ENCODE measurements at regions not wholly inside any gene's neighbourhood (a gene's known extent, or its start where the extent isn't known, plus 50 kb on each side); places are given as distances from the start of the nearest gene placed in this dataset.

DNA sequence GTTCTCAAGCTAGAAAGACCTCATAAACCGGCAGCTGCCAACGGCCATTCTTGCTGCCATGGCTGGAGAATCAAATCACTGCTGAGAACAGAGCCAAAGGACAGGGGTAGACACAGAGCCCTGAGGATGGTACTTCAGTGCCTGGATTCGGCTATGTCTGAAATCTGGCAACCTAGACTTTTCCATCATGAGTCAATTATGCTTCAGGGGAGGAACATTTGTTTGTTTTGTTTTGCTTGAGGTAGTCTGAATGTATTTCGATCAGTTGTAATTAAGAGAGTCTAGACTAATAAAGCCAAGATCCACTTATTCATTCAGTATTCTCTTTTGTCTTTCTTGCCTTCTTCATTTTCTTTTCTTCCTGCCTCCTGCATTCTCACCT, 122.8 kb upstream of the SH3BP4 start:
- FAIRE-seq (no peak), DNase-seq (ENCODE audit: low read depth in 1 of 2, low spot score in 2 of 2) (no peak)
- Histone ChIP-seq H3K14ac (ENCODE audit: insufficient read length) (no peak overlapping the region), H2BK120ac (replicated peaks; ENCODE audit: low read depth, low read length) (no peak overlapping the region), H3K23ac (ENCODE audit: insufficient read length) (no peak overlapping the region), H3K27me3 (replicated peaks in 1 of 4; ENCODE audit: control insufficient read depth in 3 of 4, extremely low read depth in 1 of 4, insufficient read depth in 3 of 4, low read length in 3 of 4) (no peaks in the 10 kb centered on the region), H4K8ac (ENCODE audit: extremely low read depth, insufficient read depth, low read length) (no peak overlapping the region), H3K18ac (ENCODE audit: extremely low read depth, low read length) (no peak overlapping the region), H2AFZ (ENCODE audit: low read length) (no peak overlapping the region), H2BK20ac (ENCODE audit: low read length) (no peak overlapping the region), H3K79me2 (ENCODE audit: control insufficient read depth in 1 of 2, insufficient read depth in 2 of 2, low read length in 2 of 2) (no peaks in the 10 kb centered on the region), H3K4me1 (replicated peaks in 1 of 4; ENCODE audit: control insufficient read depth in 3 of 4, insufficient read depth in 4 of 4, low read length in 3 of 4) (no peaks in the 10 kb centered on the region; a peak in 1 of 7 replicates), H3K9me3 (ENCODE audit: insufficient read depth in 2 of 2, low read depth in 1 of 2, low read length in 1 of 2) (no peaks in the 10 kb centered on the region), H2AK5ac (ENCODE audit: low read depth, low read length) (no peak overlapping the region), H4K5ac (ENCODE audit: insufficient read length, low read depth, low read length) (no peak overlapping the region), H3K36me3 (ENCODE audit: control insufficient read depth in 2 of 4, insufficient read depth in 4 of 4, low read length in 3 of 4) (no peaks in the 10 kb centered on the region), H3K9ac (replicated peaks in 1 of 4; ENCODE audit: extremely low read depth in 1 of 4, low read depth in 3 of 4, low read length in 3 of 4) (no peak overlapping the region), H3K56ac (replicated peaks; ENCODE audit: insufficient read length, low read depth, low read length) (no peak overlapping the region), H3K79me1 (ENCODE audit: low read depth, low read length) (no peaks in the 10 kb centered on the region), H3K4ac (replicated peaks; ENCODE audit: insufficient read length, low read depth, low read length) (no peak overlapping the region), H3K23me2 (ENCODE audit: low read depth, low read length) (no peaks in the 10 kb centered on the region), H4K20me1 (replicated peaks in 1 of 2; ENCODE audit: control insufficient read depth in 1 of 2, insufficient read depth in 2 of 2, low read length in 2 of 2) (no peaks in the 10 kb centered on the region), H2BK15ac (ENCODE audit: low read length) (no peak overlapping the region), H3K27ac (ENCODE audit: low read depth, low read length) (no peak overlapping the region), H3K4me3 (ENCODE audit: extremely low read depth in 1 of 4, insufficient read depth in 2 of 4, low read depth in 3 of 4, low read length in 4 of 4) (no peak overlapping the region), H4K91ac (replicated peaks; ENCODE audit: insufficient read length, low read length) (no peak overlapping the region), H3K4me2 (ENCODE audit: insufficient read depth in 1 of 2, low read depth in 2 of 2, low read length in 2 of 2) (no peak overlapping the region), H2BK12ac (ENCODE audit: low read depth, low read length) (no peak overlapping the region), H2BK5ac (ENCODE audit: low read depth, low read length) (no peak overlapping the region)
- POLR2A ChIA-PET (ENCODE audit: partially characterized antibody): no interaction called here
- CTCF ChIA-PET (ENCODE audit: partially characterized antibody): interaction anchor here (1.0 kb wide), 1 partner anchor 78 kb away, joined by 5 read pairs; no protein-coding TSS in a partner anchor
- WGBS, 2 experiments (ENCODE audit: extremely low coverage in 1 of 2, insufficient coverage in 1 of 2, insufficient read length in 1 of 2, insufficient replicate concordance in 2 of 2, low coverage in 1 of 2, low lambda C conversion rate in 2 of 2, missing lambda C conversion rate in 1 of 2): 87% methylated on average over 4 of the region's 4 CpGs; no CpG with 5 or more reads in 1 of the 2 experiments
- no peak for TF ChIP-seq SAP30 (IDR thresholded peaks at IDR 0.05; ENCODE audit: insufficient read depth, insufficient replicate concordance, low read length)
- no peak for TF ChIP-seq KDM4A (IDR thresholded peaks at IDR 0.05; ENCODE audit: low read depth, low read length, severe bottlenecking)
- no peak for TF ChIP-seq CTBP2 (IDR thresholded peaks at IDR 0.05; ENCODE audit: borderline replicate concordance, insufficient read depth, insufficient read length, low read length)
- TF ChIP-seq EP300 (IDR thresholded peaks at IDR 0.05; ENCODE audit: borderline replicate concordance in 1 of 2, low read depth in 2 of 2, low read length in 2 of 2): no peak
- no peak for TF ChIP-seq SIN3A (conservative IDR thresholded peaks at IDR 0.05 in 1 of 2, IDR thresholded peaks at IDR 0.05 in 1 of 2; ENCODE audit: low read depth in 1 of 2, low read length in 2 of 2)
- no peak for TF ChIP-seq TCF12 (IDR thresholded peaks at IDR 0.05; ENCODE audit: low read depth, low read length)
- no peak for TF ChIP-seq HDAC2 (IDR thresholded peaks at IDR 0.05; ENCODE audit: borderline replicate concordance in 1 of 2, low read depth in 2 of 2, low read length in 2 of 2)
- TF ChIP-seq BACH1 (IDR thresholded peaks at IDR 0.05; ENCODE audit: low read length): no peak
- TF ChIP-seq CHD1 (IDR thresholded peaks at IDR 0.05; ENCODE audit: low read depth, low read length): no peak
- TF ChIP-seq HDAC6 (IDR thresholded peaks at IDR 0.05; ENCODE audit: low read depth, low read length): no peak
- no peak for TF ChIP-seq GABPA (IDR thresholded peaks at IDR 0.05; ENCODE audit: borderline replicate concordance, insufficient read depth, low read length)
- no peak for TF ChIP-seq JUND (IDR thresholded peaks at IDR 0.05; ENCODE audit: low read length)
- TF ChIP-seq RAD21 (IDR thresholded peaks at IDR 0.05 in 1 of 2, conservative IDR thresholded peaks at IDR 0.05 in 1 of 2; ENCODE audit: low read depth in 2 of 2, low read length in 2 of 2): no peak
